T-helper 1 cell (primary cell): ENCODE measurements at regions not wholly inside any gene's neighbourhood (a gene's known extent, or its start where the extent isn't known, plus 50 kb on each side); places are given as distances from the start of the nearest gene placed in this dataset.
"Not testable (repeated sequence)": the region's sequence is repeated elsewhere in the genome, so short reads cannot be mapped to it uniquely, and the experiment has no call there.

Experiments
- DNase-seq, 5 donors: peaks; one replicate each; pipeline ENCODE4 v3.0.0-alpha.2; 2012 to 2020

- DNase-seq = no peak
Observed at GRCh38 chr5:54820346-54821134, 164.9 kb downstream of the ESM1 start.

DNA sequence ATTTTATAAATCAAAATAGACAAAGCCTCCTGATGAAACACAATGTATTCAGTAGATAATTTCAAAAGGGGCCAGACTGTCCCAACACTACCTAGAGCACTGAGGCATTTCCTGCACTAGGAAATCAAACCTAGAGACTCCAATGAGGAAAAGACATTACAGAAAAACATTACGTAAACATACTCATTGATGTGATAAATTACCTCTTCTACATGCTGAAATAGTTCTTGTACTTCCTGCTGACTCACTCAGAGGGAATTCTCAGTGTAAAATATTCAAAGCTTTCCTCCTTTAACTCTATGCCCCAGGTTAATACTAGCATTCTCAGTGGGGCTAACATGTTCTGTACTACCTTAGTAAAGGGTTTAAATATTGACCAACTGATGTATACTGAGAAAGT, 178.0 kb downstream of the ESM1 start:
- DNase-seq = no peak

DNA sequence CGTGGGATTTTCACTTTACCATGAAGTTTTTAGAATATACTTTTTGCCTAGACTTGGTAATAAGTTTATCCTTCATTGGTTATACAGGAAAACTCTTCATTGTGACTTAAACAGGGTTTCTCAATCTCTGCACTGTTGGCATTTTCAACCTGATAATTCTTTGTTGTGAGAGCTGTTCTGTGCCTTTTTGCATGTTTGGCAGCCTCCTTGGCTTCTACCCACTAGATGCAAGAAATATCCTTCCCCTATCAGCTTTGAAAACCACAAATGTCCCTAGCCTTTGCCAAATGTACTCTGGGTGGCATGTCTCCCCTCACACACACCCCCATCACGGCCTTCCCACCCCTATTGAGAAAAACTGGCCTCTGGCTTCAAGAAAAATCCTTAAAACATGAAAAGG, 180.9 kb downstream of the ESM1 start:
- no peak for DNase-seq

DNA sequence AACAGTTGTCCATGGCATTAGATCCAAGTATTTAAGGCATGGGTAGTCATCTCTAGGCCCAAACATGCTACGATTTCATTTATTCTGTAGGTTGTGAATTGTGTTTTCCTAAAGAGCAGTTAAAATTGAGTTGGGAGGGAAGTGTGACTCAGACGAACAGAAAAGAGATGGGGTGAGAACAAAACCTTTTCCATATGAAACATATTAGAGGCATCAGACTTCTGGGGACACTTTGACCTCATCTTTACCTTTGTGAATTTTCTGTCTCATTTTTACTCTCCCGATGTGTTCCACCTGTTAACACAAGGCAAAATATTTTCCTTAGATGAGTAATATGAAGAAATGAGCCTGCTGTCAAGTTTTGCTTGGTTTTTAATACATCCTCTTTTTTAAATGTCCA, 181.3 kb downstream of the ESM1 start:
- DNase-seq = no peak

- no peak for DNase-seq
Observed at GRCh38 chr5:54803471-54804011, 181.9 kb downstream of the ESM1 start.

DNA sequence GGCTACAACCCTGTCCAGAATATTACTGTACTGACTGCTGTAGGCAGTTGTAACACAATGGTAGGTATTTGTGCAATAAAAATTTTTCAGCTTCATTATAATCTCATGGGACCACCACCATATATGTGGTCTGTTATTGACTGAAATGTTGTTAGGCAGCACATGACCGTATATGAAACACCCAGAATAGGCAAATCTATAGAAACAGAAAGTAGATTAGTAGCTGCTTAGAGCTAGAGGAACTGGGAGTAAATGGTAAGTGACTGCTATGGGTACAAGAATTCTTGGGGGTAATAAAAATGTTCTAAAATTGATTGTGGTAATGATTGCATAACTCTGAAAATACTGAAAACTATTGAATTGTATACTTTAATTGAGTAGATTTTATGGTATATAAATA, 185.7 kb downstream of the ESM1 start:
- DNase-seq = no peak

DNA sequence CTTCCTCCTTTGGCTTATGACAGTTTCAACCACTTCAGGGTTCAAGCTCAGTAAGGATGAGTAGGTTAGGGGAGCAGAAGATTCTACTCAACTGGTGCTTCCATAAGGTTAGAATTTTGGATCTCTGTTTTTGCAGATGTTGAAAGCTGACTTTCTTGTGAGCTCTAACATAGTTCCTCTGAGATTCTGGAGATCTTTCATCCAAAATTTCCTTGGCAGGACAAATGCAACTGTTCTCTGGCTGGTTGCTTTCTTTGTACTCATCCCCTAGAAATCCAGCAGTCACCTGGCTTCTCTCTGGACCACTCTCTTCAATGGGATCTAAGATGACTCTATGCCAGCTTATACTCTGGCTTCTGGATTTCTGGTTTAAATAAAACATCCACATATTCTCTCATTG, 189.6 kb downstream of the ESM1 start:
- DNase-seq = no peak

- no peak for DNase-seq
Observed at GRCh38 chr5:54795284-54795683, 190.1 kb downstream of the ESM1 start.

DNA sequence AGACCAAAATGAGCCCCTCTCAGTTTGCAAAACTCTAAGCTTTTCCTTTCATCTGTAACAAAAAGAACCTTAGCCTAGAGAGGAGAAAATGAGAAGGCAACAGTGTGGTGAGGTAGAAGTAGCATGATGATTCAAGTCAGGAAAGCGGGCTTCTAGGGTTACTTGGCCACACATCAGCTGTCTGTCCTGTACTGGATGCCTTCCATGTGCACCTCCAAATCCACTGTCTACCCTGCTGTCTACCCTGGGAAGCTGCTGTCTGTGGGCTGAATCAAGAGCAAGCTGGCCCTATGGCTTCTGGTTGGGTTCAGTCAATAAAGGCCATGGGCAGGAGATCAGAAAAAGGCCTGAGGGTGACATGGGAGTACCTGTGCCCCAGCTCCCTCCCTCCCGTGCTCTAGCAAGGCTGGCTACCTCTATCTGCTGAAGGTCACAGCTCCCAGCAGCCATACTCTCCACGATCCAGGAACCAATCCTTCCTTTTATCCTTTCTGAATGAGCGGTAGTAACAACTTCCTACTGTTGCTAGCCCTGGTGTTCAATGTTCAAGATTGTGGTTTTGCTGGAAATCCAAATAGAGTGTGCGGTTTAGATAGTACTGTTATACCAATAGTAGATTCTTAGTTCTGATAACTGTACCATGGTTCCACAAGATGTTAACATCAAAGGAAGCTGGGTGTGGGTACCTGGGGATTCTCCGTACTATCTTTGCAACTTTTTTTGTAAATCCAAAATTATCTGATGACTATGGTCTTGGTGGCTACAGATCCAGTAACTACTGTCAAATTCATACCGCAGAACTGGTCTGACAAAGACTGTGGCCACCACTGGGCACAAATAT, 191.0 kb downstream of the ESM1 start:
- peak in 1 of 5 donors; percentile 74 for DNase-seq

GRCh38 chr5:54793468-54794134, 191.8 kb downstream of the ESM1 start:
- no peak for DNase-seq

- DNase-seq = no peak
Observed at GRCh38 chr5:54792611-54793404, 192.6 kb downstream of the ESM1 start.

- DNase-seq = not testable (repeated sequence)
Observed at GRCh38 chr5:54787910-54788309, 197.5 kb downstream of the ESM1 start.

DNA sequence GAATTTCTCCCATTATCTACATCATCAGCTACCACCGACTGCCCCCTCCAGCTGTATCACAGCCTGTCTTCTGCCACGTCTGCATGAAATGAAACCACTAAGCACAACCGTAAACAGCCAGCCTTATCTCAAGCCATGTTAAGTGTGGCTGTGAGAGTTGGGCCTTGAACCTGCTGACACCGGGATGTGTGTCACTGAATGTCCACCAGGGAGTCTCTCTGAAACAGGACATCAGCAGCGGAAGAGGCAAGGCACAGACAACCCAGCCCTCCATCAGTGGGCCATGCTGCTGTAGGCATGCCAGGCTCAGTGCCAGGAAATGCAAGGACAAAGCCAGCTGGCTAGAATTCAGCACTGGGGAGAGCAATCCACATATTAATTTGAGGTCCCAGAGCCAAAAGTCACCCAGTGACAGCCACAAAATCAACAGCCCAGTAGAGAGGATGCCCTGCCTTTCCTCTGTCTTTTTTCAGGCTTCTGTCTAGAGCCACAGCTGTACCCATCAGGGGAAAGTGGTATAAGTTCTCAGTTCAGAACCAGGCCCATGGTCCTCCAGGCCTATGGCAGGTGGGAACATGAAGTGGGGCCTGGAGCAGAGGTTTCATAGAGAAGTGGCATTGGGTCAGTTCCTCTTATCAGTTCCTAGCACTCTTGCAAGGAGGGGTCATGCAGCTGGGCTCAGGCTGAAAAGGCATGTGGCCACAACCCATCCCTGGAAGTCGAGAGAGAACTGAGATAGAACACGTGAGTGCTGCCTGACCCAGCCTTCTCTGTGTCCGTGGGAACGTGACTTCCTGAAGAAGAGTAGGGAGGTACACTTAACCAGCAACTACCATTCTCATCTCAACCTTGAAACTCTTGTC, 199.4 kb downstream of the ESM1 start:
- DNase-seq = no peak

- DNase-seq = no peak
Observed at GRCh38 chr5:54778783-54779182, 206.6 kb downstream of the ESM1 start.

DNA sequence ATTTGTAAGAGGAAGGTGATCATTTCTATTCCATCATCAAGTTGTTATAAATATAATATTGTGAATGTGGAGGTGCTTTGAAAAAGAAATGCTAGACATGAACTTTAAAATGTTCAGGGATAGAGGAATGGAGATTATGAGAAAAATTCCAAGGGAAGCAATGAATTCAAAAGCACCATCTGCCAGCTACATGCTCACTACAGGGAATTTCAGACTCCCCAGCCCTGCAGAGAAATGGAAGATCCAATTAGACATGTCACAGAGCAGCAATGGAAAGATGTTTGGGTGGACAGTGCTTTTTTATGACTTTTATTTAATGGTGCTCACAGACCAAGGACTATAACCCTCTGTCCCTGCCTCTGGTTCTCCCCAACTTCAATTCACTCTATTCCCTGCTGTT, 209.7 kb downstream of the ESM1 start:
- no peak for DNase-seq

DNA sequence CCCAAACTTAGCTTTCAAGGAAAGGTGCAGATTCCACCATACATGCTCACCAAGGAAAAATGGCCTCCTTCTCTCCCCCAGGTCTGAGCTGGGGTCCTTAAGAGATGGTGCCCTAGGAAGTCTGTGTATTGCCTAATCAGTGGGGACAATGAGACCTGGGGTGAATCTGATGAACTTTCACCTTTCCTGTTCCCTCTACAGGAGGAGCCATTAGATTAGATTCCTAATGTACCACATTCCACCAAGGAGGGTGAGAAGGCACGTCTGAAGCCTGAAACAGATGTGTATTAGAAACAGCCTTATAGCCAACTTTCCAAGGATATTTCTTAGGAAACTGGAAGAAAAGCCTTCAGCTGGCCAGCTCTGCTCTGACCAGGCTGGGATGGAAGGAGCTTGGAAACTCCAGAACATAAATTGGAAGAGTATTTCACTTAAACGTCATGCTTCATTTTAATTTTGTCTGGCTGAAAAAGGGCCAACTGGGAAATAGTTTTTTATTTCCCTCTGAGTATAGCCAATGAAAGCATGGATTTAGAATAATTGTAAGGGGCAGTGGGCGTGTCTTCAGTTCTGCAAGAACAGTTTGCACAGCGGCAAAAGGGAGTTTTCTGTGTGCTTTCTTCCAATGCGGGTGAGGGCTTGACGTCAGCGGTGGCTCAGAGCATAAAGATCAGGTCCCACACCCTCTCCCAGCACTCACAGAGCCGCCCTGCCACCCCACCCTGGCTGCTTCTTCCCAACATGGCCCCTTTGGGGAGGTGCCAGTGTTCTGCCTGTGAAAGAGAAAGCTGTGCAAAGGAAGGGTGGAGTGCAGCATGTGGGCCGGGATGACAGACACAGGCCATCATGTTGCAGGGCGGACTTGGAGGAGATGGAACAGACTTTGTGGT, 210.9 kb downstream of the ESM1 start:
- DNase-seq = no peak

DNA sequence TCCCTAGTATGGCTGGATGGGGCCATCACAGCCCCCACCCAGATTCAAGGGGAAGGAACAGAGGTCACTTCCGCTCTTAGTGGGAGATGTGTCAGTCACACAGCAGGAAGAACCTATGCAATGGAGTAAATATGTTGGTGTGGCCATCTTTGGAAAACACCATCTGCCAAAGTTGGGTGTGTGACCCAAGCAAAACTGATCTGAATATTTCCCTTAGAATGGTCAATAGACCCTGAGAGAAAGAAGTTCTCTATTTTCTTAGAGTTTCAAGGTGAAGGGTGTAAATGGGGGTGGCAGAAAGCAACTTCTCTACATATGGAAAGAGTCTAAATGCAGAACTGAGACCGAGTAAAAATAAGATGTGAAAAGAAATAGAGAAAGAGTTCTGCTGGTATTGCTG, 212.7 kb downstream of the ESM1 start:
- no peak for DNase-seq

GRCh38 chr5:54772231-54772630, 213.2 kb downstream of the ESM1 start:
- no peak for DNase-seq

- DNase-seq = no peak
Observed at GRCh38 chr5:54769746-54770145, 215.6 kb downstream of the ESM1 start.

- DNase-seq = no peak
Observed at GRCh38 chr5:54769072-54769471, 216.3 kb downstream of the ESM1 start.
